C4-2B (cell line): ENCODE measurements at regions not wholly inside any gene's neighbourhood (a gene's known extent, or its start where the extent isn't known, plus 50 kb on each side); places are given as distances from the start of the nearest gene placed in this dataset.

Experiments used
- CTCF ChIP-seq: fragments of 450-650 bp; conservative IDR thresholded peaks from 2 replicates; pipeline ENCODE4 v1.5.1; 2017; ENCODE audit warnings: mild to moderate bottlenecking
- ZFX ChIP-seq: fragments of 450-650 bp; IDR thresholded peaks from 2 replicates; pipeline ENCODE4 v1.6.1; 2017

- no peak for TF ChIP-seq CTCF
- TF ChIP-seq ZFX = no peak
These were observed 105.0 kb upstream of the TMTC1 start for GRCh38 chr12:29888777-29889176.
